Gastroesophageal sphincter (tissue), 3 donors: ENCODE measurements at regions not wholly inside any gene's neighbourhood (a gene's known extent, or its start where the extent isn't known, plus 50 kb on each side); places are given as distances from the start of the nearest gene placed in this dataset.

Source experiments
- CTCF ChIP-seq, 4 experiments: fragments of 200-600 bp in 2 of 4; fragments of 450-650 bp in 2 of 4; sonication (generic) in 1 of 4; IDR thresholded peaks; one replicate each; pipeline ENCODE4 v1.5.1; 2017 to 2019; ENCODE audit warnings: antibody characterized with exemption in 4 of 4, mild to moderate bottlenecking in 2 of 4, moderate library complexity in 2 of 4
- EP300 ChIP-seq: sonication (generic); formaldehyde crosslinking; IDR thresholded peaks from one replicate; pipeline ENCODE4 v1.6.1; 2017; ENCODE audit warnings: antibody characterized with exemption, mild to moderate bottlenecking
- POLR2A ChIP-seq, 2 donors: fragments of 450-650 bp; IDR thresholded peaks; one replicate each; pipeline ENCODE4 v1.6.1; 2017; ENCODE audit warnings: antibody characterized with exemption in 2 of 2, mild to moderate bottlenecking in 2 of 2, moderate library complexity in 1 of 2
- POLR2AphosphoS5 ChIP-seq: sonication (generic); formaldehyde crosslinking; IDR thresholded peaks from one replicate; pipeline ENCODE4 v1.6.1; 2017; ENCODE audit warnings: antibody characterized with exemption

- TF ChIP-seq CTCF (IDR thresholded peaks at IDR 0.05): no peak
- no peak for TF ChIP-seq EP300
- no peak for TF ChIP-seq POLR2A (IDR thresholded peaks at IDR 0.05)
- no peak for TF ChIP-seq POLR2AphosphoS5
These were observed 142.6 kb downstream of the CSNK2A3 start for GRCh38 chr11:11210446-11210845.
